GM12892 (cell line): ENCODE measurements at regions not wholly inside any gene's neighbourhood (a gene's known extent, or its start where the extent isn't known, plus 50 kb on each side); places are given as distances from the start of the nearest gene placed in this dataset.

Source experiments
- DNase-seq: peaks from one replicate; pipeline ENCODE4 v3.0.0; 2011; ENCODE audit not compliant: insufficient read length
- FAIRE-seq: peaks from 2 replicates; lab custom pipeline; 2011; peaks lifted over from hg19 to GRCh38; lab: Jason Lieb, UNC
- POLR2A ChIP-seq: IDR thresholded peaks from 2 replicates; pipeline ENCODE4 v1.6.1; 2011; ENCODE audit warnings: low read depth, low read length, control low read depth
- POLR2AphosphoS5 ChIP-seq: IDR thresholded peaks from 2 replicates; pipeline ENCODE4 v1.6.1; 2011; ENCODE audit warnings: low read depth, low read length, control low read depth
- TAF1 ChIP-seq: IDR thresholded peaks from 2 replicates; pipeline ENCODE4 v1.6.1; 2011; ENCODE audit warnings: low read depth, mild to moderate bottlenecking, control low read depth, low read length, borderline replicate concordance

DNA sequence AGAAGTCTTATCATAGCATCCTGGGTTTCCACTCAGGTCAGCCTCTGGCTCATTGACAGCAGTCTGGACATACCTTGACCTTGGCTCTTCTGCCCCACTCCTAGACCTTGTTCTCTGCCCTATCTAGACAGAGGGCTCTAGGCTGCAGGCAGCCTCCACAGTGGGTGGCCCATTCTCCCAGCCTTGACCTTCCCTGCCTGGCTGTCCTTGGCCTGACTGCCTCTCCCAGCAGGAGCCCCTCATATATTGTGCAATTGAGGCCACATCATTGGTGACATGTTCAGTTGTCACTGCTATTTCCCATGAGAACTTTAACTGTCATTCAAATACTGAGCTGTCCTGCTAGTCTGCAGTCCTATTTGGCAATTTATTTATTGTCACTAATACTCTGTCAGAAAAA, 503.4 kb downstream of the PLXNA4 start:
- DNase-seq (no peak), FAIRE-seq (no peak)
- TF ChIP-seq POLR2AphosphoS5 (no peak), POLR2A (no peak), TAF1 (no peak)

DNA sequence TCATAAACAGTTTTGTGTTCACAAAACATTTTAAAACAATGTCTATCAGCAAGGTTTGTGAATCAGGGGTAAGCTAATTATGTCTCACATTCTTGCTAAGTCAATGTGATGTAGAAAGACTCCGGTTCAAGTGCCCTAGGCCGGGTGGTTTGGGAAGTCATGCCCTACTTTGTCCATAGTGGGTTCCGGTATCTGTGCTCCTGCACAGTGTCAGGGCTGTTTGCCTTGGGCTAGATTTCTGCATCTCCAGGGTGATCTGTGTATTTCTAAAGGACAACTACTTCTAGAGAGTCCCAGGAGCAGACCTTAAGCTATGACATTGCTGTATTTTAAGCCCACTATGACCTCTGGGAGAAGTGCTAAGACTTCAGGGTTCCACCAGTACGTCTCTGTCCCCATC, 504.1 kb downstream of the PLXNA4 start:
- no peak for TF ChIP-seq POLR2A
- no peak for TF ChIP-seq TAF1
- TF ChIP-seq POLR2AphosphoS5, result no peak
- FAIRE-seq (no peak), DNase-seq (no peak)

DNA sequence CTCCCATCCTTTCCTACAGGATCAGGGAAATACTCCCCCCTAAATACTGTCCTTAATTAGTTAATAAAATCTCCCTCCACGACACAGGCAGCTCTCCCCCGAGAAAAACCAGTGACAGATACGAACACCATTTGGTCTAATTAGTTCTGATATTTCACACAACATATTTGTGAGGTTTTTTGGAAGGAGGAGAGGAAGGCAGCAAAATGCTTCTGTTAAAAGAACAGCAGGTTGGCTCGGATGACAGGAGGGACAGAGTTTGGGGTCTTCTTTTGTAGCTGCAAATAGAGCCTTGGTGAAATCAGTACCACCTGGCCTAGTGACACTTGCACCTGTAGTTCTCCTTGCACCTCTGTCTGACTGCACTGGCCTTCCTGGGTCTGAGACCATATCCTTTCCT, 507.0 kb downstream of the PLXNA4 start:
- TF ChIP-seq POLR2A (no peak), POLR2AphosphoS5 (no peak), TAF1 (no peak)
- FAIRE-seq (no peak), DNase-seq (no peak)

DNA sequence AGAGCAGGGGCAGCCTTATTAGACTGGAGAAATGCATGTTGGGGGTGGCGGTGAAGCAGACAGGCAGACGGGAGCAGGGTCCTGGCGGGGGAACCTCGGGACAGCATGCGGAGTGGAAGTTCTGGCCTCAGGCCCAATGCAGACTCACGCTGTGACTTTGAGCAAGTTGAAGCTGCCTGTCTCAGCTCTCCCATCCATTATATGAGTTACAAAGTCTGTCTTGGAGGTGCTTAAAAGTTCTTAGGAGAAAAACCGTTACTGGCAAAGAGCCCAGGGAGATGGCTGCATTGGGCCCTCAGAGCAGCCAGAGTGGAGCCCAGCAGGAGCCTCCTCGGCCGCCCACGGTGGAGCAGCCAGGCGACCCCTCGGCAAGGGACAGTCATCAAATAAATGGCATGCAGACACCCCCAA, 509.5 kb downstream of the PLXNA4 start:
- no peak for TF ChIP-seq TAF1
- TF ChIP-seq POLR2A, result no peak
- no peak for TF ChIP-seq POLR2AphosphoS5
- DNase-seq, result no peak
- no peak for FAIRE-seq

DNA sequence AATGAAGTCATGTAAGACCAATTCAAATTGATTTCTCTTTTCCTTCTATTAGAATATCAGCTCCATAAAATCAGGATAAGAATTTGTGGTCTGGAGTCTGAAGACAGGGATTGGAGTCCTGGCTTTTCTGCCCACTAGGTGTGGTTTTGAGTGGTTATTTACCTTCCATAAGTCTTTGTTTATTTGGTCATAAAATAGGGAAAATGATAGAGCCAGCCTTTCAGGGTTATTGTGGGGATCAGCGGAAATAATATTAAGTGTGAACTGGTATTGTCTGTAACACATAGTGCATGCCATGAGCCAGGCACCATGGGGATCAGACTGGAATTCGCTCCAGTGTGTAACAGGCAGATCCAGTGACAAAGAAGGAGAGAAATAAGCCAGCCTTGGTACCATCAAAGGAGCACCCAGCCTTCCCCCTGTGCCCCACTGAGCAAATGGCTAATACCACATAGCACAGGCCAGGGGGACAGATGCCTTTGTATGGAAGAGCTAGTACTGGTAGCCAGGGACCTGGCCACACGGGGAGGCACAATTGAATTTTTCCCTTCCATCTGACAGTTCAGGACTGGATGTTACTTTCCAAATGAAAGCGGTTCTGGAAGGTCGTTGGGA, 509.7 kb upstream of the PODXL start:
- DNase-seq, result no peak
- TF ChIP-seq POLR2A (no peak), TAF1 (no peak), POLR2AphosphoS5 (no peak)
- FAIRE-seq, result no peak

DNA sequence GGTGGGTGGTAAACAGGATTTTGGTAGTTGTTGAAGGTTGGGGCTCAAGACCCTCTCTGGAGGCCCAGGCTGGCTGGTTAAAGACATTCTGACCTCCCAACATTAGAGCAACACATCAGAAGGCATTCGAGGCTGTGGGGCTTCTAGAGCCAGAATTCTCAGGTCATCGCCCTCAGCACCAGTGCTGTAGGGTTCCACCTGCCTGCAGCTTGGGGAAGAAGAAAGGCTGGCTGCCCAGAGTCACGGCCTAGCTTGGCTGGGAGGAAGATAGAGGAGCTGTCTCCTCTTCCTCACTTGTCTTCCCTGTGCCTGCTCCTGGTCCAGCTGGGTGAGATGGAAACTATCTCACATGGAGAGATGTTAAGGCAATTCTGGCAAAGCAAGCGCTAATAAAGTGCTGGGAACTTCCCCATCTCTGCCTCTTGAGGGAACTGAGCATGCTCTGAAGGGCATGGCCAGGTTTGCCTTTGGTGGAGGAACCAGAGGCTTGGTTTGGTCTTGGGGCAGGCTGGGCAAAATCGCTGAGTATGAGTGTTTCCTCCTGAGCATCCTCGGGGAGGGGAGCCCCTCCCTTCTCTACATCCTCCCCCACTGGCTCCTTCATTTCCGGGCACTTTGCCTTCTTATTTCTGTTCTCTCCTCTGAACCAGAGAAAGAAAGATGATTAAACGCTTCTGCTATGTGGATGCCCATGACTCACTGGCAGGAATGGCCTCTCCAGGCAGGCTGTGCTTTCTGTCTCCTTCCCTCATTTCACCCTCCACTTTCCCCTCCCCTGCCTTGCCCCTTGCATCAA, 509.0 kb upstream of the PODXL start:
- no peak for TF ChIP-seq POLR2A
- no peak for TF ChIP-seq POLR2AphosphoS5
- no peak for TF ChIP-seq TAF1
- FAIRE-seq (no peak), DNase-seq (no peak)

DNA sequence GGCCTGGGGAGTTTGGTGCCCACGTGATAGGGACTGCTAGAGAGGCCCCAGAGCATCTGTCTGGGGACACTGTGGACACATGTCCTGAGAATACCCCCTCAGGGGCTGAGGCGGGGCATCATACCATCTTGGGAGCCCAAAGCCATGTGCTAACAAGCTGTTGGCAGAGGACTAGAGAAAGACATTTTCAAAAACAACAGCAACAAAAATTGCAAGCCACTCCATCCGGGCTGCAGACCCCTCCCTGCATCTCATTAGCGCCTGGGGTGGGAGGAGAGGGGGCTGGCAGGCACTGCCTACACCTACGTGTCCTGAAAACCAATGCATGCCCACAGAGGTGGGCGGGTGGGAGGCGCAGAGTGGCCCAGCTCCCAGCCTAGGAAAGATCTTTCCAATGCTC, 507.4 kb upstream of the PODXL start:
- FAIRE-seq, result no peak
- DNase-seq, result no peak
- TF ChIP-seq POLR2AphosphoS5, result no peak
- no peak for TF ChIP-seq POLR2A
- no peak for TF ChIP-seq TAF1

DNA sequence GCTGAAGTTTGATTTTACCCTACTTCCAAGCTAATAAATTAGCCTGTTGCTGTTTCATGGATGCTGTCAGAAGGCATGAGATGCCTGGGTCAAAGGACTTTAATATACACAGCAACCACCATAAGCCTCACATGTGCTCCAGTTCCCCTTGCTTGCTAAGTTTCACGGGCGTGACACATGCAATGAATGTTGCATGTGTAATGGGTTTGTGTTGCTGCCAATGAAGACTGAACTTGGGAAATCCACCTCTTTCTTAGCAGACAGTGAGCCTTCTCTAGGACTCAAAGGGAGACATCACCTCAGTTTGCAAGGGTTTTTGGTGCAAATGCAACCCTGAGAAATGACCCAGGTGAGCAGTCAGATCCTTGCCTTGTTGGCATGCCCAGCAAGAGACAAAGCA, 505.5 kb upstream of the PODXL start:
- TF ChIP-seq TAF1 (no peak), POLR2A (no peak), POLR2AphosphoS5 (no peak)
- DNase-seq, result no peak

DNA sequence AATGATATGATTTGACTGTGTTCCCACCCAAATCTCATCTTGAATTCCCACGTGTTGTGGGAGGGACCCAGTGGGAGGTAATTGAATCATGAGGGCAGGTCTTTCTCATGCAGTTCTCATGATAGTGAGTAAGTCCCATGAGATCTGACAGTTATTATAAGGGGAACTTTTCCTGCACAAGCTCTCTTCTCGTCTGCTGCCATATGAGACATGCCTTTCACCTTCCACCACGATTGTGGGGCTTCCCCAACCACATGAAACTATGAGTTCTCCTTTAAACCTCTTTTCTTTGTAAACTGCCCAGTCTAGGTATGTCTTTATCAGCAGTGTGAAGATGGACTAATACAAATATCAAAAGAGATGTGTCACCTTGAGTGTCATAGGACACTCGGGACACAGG, 502.7 kb upstream of the PODXL start:
- DNase-seq, result no peak
- TF ChIP-seq POLR2AphosphoS5 (no peak), POLR2A (no peak)
- no peak for FAIRE-seq

More for the DNA sequence above, 505.5 kb upstream of the PODXL start:
- no peak for FAIRE-seq

DNA sequence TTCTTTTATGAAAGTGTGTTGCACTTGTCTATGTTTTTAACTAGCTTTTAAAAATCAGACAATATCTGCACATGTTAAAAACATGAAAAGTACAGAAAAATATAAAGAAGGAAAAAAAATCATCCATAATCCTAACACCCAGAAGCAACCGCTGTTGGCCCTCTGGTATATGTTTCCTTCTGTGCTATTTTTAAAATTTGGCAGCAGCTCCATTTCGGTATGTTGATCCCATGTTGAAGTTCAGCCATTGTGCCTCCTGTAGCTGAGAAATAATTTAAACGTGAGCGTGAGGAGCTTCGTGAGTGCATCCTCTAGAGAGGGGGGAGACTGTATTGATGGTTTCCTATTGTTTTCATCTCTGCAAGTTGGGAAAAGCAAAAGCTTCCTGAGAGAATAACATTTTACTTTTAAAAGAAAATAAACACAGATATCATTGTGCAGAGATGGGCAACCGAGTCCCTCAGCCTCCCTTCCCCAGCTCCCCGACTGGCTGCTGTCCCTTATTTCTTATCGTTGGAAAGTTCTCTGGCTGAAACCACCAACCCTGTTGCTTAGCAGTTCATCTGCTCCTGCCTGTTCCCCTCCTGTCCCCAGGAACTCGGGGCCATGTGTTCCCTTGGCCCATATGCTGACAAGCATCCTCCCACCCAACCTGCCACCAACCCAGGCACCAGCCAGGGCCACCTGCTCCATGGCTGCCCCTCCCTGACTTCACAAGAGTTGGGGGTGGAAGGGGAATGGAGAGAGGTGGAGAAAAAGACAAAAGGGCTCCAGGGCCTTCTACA, 499.1 kb upstream of the PODXL start:
- no peak for DNase-seq
- no peak for TF ChIP-seq POLR2A
- no peak for TF ChIP-seq POLR2AphosphoS5
- TF ChIP-seq TAF1, result no peak
- no peak for FAIRE-seq

DNA sequence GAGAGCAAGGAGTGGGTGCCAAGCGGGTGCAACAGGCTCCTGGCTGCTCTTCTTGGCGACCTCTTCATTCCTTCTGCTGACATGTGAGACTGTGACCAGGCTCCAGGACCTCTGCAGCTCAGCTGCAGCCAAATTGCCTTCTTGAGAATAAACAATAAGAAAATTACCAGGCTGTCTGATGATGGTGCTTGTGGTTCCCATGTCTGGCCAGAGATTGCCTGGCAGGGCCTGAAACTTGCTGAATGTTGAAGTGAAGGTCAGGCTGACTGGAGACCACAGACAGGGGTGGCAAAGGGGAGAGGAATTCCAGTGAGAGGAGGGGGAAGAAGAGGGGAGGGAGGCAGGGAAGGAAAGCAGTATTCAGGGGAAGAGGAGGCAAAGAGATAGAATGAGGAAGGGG, 497.4 kb upstream of the PODXL start:
- FAIRE-seq (no peak), DNase-seq (no peak)
- TF ChIP-seq POLR2AphosphoS5 (no peak), POLR2A (no peak), TAF1 (no peak)

DNA sequence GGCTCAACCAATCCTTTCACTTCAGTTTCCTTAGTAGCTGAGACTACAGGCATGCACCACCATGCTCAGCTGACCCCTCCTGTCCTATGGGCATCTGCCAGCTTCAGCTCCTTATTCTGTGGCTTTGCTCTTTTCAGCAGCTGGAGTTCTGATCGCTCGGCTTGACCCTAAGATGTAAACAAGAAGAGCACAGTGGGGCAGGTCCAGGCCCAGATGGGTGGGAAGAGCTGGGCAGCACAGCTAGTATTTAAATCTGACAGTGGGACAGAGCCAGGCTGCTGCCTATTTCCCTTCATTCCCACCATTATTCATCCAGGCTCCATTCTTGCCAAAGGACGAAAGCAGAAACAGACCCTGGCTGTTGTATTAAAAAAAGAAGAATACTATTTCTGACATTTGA, 494.9 kb upstream of the PODXL start:
- DNase-seq (no peak), FAIRE-seq (no peak)
- no peak for TF ChIP-seq POLR2A
- no peak for TF ChIP-seq TAF1
- no peak for TF ChIP-seq POLR2AphosphoS5
